ENCODE measurements at regions not wholly inside any gene's neighbourhood (a gene's known extent, or its start where the extent isn't known, plus 50 kb on each side); places are given as distances from the start of the nearest gene placed in this dataset.
"Not testable (repeated sequence)": the region's sequence is repeated elsewhere in the genome, so short reads cannot be mapped to it uniquely, and the experiment has no call there.

DNA sequence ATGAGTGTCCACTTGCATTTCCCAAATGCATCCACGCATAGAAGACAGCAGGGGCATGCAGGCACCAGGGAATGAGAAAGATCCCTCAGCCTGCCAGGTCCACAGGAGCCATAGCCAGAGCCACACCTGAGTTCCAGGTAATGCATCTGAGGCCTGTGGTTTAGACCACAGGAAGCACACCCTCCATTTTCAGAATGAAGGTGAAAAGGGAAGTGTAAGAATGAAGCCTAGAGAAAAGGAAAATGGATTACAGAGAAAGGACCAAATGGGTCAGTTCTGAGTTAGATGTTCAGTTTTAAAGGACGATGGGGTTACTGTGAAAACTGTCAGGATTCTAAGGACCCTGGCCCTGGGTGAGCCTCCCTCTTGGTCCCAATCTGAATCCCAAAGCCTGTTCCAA lies 1283.2 kb downstream of the TMEM121 start:
- ATAC-seq (ENCODE audit: insufficient number of reproducible peaks, low FRiP score, low read depth) (no peak), DNase-seq (ENCODE audit: low spot score) (no peak)
- H3K9me3 ChIP-seq, result no peaks in the 10 kb centered on the region
- no peak overlapping the region for H3K4me3 ChIP-seq
- H3K4me1 ChIP-seq (ENCODE audit: control insufficient read depth in 1 of 2, low read depth in 2 of 2), result no peaks in the 10 kb centered on the region
- no peak overlapping the region for H3K27ac ChIP-seq
- H3K36me3 ChIP-seq, result no peaks in the 10 kb centered on the region
- no peaks in the 10 kb centered on the region for H3K27me3 ChIP-seq (replicated peaks; ENCODE audit: insufficient read depth)
- TF ChIP-seq CTCF (IDR thresholded peaks at IDR 0.05), result no peak

DNA sequence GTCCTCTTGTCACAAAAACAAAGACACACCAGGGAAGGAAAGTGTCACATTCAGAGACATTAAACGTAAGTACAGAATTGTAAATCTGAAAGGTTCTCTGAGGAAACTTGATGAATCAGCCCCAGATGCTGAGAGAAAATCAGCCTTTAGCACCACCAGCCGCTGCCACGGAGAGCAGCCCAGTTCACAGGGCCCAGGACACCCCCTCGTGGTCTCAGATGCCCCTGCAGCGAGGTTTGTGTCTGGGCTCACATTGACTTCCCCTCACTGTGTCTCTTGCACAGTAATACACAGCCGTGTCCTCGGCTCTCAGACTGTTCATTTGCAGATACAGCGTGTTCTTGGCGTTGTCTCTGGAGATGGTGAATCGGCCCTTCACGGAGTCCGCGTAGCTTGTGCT lies 1283.8 kb downstream of the TMEM121 start:
- not testable (repeated sequence) for ATAC-seq (ENCODE audit: insufficient number of reproducible peaks, low FRiP score, low read depth); DNase-seq (ENCODE audit: low spot score); H3K27ac ChIP-seq; H3K9me3 ChIP-seq; H3K4me3 ChIP-seq; H3K4me1 ChIP-seq (ENCODE audit: control insufficient read depth in 1 of 2, low read depth in 2 of 2); H3K27me3 ChIP-seq (replicated peaks; ENCODE audit: insufficient read depth); H3K36me3 ChIP-seq

- Histone ChIP-seq H3K4me1 (ENCODE audit: control insufficient read depth in 1 of 2, low read depth in 2 of 2) (no peaks in the 10 kb centered on the region), H3K27ac (no peak overlapping the region), H3K36me3 (no peaks in the 10 kb centered on the region), H3K4me3 (no peak overlapping the region), H3K9me3 (no peaks in the 10 kb centered on the region), H3K27me3 (replicated peaks; ENCODE audit: insufficient read depth) (no peaks in the 10 kb centered on the region)
- no peak for DNase-seq (ENCODE audit: low spot score)
- ATAC-seq (ENCODE audit: insufficient number of reproducible peaks, low FRiP score, low read depth), result no peak
- no peak for TF ChIP-seq CTCF (IDR thresholded peaks at IDR 0.05)
Measured at GRCh38 chr14:106811162-106811561, 1284.8 kb downstream of the TMEM121 start.

DNA sequence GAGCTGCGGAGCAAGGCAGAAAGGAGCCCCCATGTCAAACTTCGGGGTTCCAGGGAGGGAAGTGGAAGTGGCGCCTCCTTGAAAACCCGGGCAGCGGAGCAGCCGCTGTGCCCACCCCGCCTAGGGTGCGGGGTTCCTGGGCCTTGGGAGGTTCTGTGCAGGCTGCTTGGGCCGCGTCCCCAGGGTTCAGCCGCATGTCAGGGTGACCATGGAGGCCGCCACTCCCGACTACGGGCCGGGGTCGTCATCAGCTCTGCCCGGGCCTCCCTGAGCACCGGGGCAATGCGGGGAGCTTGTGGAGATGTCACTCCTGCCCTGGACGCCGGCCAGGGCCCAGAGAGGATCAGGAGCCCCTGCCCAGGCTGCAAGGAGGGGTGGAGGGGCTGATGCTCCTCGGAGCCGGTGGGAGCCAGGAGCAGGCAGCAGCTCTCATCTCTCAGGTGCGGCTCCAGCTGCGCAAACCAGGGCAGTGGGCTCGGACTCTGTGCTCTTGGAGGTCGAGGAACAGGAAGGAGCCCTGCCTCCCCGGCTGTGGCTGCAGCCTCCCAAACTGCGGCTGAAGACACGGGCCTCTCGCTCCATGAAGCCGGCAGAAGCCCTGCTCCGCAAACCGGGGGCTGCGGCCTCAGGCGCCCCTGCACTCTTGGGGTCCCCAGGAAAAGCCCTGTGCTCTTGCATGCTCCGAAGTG lies 1286.5 kb downstream of the TMEM121 start:
- Histone ChIP-seq H3K27ac (no peak overlapping the region), H3K4me1 (ENCODE audit: control insufficient read depth in 1 of 2, low read depth in 2 of 2) (no peaks in the 10 kb centered on the region), H3K9me3 (no peaks in the 10 kb centered on the region), H3K36me3 (no peaks in the 10 kb centered on the region), H3K4me3 (no peak overlapping the region), H3K27me3 (replicated peaks; ENCODE audit: insufficient read depth) (no peaks in the 10 kb centered on the region)
- ATAC-seq (ENCODE audit: insufficient number of reproducible peaks, low FRiP score, low read depth) (no peak), DNase-seq (ENCODE audit: low spot score) (no peak)
- no peak for TF ChIP-seq CTCF (IDR thresholded peaks at IDR 0.05)

DNA sequence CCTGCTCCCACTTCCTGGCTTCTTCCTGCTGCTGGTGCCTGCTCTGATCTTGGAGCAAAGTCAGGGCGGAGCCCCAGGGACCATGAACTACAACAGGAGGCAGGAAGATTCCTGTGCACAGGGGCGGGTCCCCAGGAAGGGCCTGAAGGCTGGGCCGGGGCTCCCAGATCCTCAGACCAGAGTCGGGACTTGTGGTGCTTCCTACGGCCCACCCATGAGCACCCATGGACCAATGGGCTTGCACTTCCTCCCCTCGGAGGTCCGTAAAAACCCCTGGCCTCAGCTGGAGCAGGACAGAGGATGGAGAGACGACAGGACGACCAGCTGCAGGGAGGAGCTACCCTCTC lies 1287.1 kb downstream of the TMEM121 start:
- TF ChIP-seq CTCF (IDR thresholded peaks at IDR 0.05), result no peak
- Histone ChIP-seq H3K9me3 (no peaks in the 10 kb centered on the region), H3K4me3 (no peak overlapping the region), H3K27me3 (replicated peaks; ENCODE audit: insufficient read depth) (no peaks in the 10 kb centered on the region), H3K4me1 (ENCODE audit: control insufficient read depth in 1 of 2, low read depth in 2 of 2) (no peaks in the 10 kb centered on the region), H3K27ac (no peak overlapping the region), H3K36me3 (no peaks in the 10 kb centered on the region)
- ATAC-seq (ENCODE audit: insufficient number of reproducible peaks, low FRiP score, low read depth), result no peak
- no peak for DNase-seq (ENCODE audit: low spot score)

DNA sequence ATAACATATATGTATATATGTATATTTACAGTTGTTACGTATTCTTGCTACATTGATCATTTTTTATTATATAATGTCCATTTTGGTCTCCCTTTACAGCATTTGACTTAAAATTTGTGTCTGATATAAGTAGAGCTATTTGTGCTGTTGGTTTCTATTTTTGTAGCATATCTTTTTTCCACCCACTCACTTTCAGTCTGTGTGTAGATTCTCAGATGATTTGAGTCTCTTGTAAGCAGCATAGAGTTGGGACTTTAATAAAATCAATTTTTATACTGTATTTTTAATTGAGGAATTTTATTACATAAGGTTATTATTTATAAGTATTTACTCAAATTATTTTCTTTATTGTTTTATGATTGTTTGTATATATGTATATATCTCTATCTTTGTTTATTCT lies 1293.7 kb downstream of the TMEM121 start:
- Histone ChIP-seq H3K36me3 (no peaks in the 10 kb centered on the region), H3K4me1 (ENCODE audit: control insufficient read depth in 1 of 2, low read depth in 2 of 2) (no peaks in the 10 kb centered on the region), H3K4me3 (no peak overlapping the region), H3K27me3 (replicated peaks; ENCODE audit: insufficient read depth) (no peaks in the 10 kb centered on the region), H3K27ac (no peak overlapping the region), H3K9me3 (no peaks in the 10 kb centered on the region)
- ATAC-seq (ENCODE audit: insufficient number of reproducible peaks, low FRiP score, low read depth) (no peak), DNase-seq (ENCODE audit: low spot score) (no peak)
- TF ChIP-seq CTCF (IDR thresholded peaks at IDR 0.05), result no peak
